ENCODE measurements at regions not wholly inside any gene's neighbourhood (a gene's known extent, or its start where the extent isn't known, plus 50 kb on each side); places are given as distances from the start of the nearest gene placed in this dataset.
"Not testable (repeated sequence)": the region's sequence is repeated elsewhere in the genome, so short reads cannot be mapped to it uniquely, and the experiment has no call there.

DNA sequence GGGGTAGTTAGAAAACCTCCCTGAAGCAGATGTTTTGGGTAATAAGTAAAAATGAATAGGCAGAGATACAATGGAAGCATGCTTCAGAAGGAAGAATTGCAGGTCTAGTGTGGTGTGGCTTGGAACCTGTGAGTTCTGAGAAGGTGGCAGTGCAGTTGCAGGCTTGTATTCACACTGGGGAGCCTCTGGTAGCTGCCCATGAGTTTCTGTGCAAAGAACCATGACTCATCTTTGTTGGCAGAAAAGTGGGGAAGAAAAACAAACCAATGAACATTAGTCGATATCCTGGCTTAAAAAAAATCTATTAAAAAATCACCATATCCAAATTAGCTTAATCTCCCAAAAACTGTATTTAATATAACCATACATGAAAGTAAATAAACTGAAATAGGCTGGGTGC lies 232.6 kb downstream of the FAT3 start:
- Histone ChIP-seq H3K4me3 (ENCODE audit: low read depth, low read length) (no peak overlapping the region), H3K36me3 (replicated peaks) (no peaks in the 10 kb centered on the region), H3K27ac (no peak overlapping the region), H3K27me3 (replicated peaks) (no peaks in the 10 kb centered on the region)
- in situ Hi-C loops (cut with HindIII; ENCODE audit: low pct_ligation_motif_present, low sequenced_read_pairs) = no loop called here
- TF ChIP-seq, protein P1, sequence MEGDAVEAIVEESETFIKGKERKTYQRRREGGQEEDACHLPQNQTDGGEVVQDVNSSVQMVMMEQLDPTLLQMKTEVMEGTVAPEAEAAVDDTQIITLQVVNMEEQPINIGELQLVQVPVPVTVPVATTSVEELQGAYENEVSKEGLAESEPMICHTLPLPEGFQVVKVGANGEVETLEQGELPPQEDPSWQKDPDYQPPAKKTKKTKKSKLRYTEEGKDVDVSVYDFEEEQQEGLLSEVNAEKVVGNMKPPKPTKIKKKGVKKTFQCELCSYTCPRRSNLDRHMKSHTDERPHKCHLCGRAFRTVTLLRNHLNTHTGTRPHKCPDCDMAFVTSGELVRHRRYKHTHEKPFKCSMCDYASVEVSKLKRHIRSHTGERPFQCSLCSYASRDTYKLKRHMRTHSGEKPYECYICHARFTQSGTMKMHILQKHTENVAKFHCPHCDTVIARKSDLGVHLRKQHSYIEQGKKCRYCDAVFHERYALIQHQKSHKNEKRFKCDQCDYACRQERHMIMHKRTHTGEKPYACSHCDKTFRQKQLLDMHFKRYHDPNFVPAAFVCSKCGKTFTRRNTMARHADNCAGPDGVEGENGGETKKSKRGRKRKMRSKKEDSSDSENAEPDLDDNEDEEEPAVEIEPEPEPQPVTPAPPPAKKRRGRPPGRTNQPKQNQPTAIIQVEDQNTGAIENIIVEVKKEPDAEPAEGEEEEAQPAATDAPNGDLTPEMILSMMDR (IDR thresholded peaks at IDR 0.05; ENCODE audit: low read depth, low read length, missing control alignments) = no peak
- peak; percentile 25 for DNase-seq

DNA sequence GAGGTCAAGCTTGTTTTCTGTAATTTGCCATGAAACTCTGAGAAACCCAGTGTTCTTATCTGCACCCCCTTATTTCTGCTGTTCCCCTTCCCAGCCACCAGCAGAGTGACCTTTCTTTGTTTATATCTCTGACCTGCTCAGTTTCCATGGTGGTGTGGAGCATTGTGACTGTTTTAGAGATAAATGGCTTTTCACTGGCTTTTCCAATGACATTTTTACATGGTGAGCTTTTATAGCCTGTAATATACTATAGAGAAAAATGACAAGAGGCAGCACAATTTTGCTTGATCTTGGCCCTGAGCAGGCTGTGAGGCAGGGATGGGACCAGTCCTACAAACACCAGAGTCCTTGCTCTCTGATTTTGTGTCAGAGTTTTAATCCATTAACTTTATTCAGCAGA lies 233.9 kb downstream of the FAT3 start:
- Histone ChIP-seq H3K27me3 (replicated peaks) (no peaks in the 10 kb centered on the region), H3K36me3 (replicated peaks) (no peaks in the 10 kb centered on the region), H3K27ac (no peak overlapping the region), H3K4me3 (ENCODE audit: low read depth, low read length) (no peak overlapping the region)
- in situ Hi-C loops (cut with HindIII; ENCODE audit: low pct_ligation_motif_present, low sequenced_read_pairs) = no loop called here
- no peak for DNase-seq
- TF ChIP-seq, protein P1 (IDR thresholded peaks at IDR 0.05; ENCODE audit: low read depth, low read length, missing control alignments) = no peak

DNA sequence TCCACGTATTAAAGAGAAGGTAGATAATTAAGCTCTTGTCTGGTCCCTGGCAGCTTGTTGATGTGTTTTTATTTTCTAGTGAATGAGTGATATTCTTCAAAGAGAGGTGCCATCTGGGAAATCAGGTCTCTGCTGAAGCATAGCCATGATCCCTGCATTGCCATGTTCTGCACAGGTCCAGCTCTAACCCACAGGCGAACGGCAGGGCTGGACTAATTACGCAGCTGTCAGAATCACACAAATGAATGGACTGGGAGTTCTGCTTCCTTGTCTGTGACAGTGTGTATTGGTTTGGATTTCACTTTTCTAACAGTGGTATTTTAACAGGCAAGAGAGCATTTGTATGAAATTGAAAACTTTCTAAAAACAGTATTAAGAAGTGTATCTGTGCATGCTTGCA lies 235.6 kb downstream of the FAT3 start:
- TF ChIP-seq, protein P1 (IDR thresholded peaks at IDR 0.05; ENCODE audit: low read depth, low read length, missing control alignments) = no peak
- H3K27me3 ChIP-seq (replicated peaks) = no peaks in the 10 kb centered on the region
- H3K27ac ChIP-seq = no peak overlapping the region
- in situ Hi-C loops (cut with HindIII; ENCODE audit: low pct_ligation_motif_present, low sequenced_read_pairs) = no loop called here
- H3K4me3 ChIP-seq (ENCODE audit: low read depth, low read length) = no peak overlapping the region
- no peak for DNase-seq
- H3K36me3 ChIP-seq (replicated peaks) = no peaks in the 10 kb centered on the region

DNA sequence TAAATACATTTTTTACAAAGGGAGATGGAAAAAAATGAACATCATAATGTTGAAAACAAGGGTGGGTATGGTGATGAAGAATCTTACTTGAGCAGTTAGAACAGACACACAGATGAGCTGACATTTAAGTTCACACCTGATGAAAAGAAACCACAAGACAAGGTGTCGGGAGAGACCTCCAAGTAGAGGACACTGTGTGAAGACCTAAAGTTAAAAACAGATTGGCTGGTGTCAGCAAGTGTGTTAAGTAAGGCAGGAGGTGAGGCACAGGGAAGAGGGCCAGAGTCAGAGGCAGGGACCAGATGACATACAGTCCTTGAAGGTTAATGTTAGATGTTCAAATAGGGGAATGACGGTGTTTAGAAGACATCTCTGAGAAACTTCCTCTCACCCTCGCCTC lies 236.8 kb downstream of the FAT3 start:
- H3K4me3 ChIP-seq (ENCODE audit: low read depth, low read length) = no peak overlapping the region
- no peak overlapping the region for H3K27ac ChIP-seq
- no peak for DNase-seq
- in situ Hi-C loops (cut with HindIII; ENCODE audit: low pct_ligation_motif_present, low sequenced_read_pairs) = no loop called here
- H3K36me3 ChIP-seq (replicated peaks) = no peaks in the 10 kb centered on the region
- TF ChIP-seq, protein P1 (IDR thresholded peaks at IDR 0.05; ENCODE audit: low read depth, low read length, missing control alignments) = no peak
- H3K27me3 ChIP-seq (replicated peaks) = no peaks in the 10 kb centered on the region

DNA sequence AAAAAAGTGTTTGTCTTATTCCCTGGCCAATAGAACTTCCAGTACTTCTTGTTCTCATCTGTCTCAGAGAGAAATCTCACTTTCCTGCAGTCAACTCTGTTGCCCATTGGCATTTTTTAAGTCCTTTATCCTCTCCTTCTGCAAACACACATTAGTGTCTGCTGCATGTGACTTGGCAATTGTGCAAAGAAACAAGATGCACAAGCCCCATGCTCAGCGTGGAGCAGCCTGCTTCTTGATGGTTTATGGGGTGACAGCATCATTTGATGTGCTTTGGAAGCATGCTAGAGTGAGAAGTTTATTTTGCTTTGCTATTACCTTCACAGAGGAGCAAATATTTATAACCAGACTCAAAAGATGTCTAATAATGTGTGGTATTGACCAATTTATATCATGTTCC lies 238.2 kb downstream of the FAT3 start:
- H3K27ac ChIP-seq = no peak overlapping the region
- no peak overlapping the region for H3K4me3 ChIP-seq (ENCODE audit: low read depth, low read length)
- H3K36me3 ChIP-seq (replicated peaks) = no peaks in the 10 kb centered on the region
- in situ Hi-C loops (cut with HindIII; ENCODE audit: low pct_ligation_motif_present, low sequenced_read_pairs) = no loop called here
- H3K27me3 ChIP-seq (replicated peaks) = no peaks in the 10 kb centered on the region
- no peak for DNase-seq
- TF ChIP-seq, protein P1 (IDR thresholded peaks at IDR 0.05; ENCODE audit: low read depth, low read length, missing control alignments) = no peak

DNA sequence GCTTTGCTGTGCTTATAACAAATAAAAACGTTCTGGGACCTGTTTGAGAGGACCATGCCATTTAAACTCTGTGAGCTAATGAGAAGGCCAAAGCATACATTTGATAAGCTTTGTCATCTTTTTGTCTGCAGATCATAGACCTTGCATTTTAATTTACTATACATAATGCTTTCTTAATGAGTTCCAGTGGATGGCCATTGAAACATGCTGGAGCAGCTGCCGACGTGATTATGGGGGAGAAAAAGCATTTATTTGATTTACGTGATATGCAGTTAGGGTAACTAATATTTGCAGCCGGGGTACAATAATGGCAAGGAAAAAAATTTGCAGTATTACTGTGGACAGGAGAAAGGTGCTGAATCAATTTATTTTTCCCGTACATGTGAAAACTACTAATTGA lies 240.2 kb downstream of the FAT3 start:
- Histone ChIP-seq H3K27me3 (replicated peaks) (no peaks in the 10 kb centered on the region), H3K27ac (no peak overlapping the region), H3K36me3 (replicated peaks) (no peaks in the 10 kb centered on the region), H3K4me3 (ENCODE audit: low read depth, low read length) (no peak overlapping the region)
- in situ Hi-C loops (cut with HindIII; ENCODE audit: low pct_ligation_motif_present, low sequenced_read_pairs) = no loop called here
- TF ChIP-seq, protein P1 (IDR thresholded peaks at IDR 0.05; ENCODE audit: low read depth, low read length, missing control alignments) = no peak
- no peak for DNase-seq

DNA sequence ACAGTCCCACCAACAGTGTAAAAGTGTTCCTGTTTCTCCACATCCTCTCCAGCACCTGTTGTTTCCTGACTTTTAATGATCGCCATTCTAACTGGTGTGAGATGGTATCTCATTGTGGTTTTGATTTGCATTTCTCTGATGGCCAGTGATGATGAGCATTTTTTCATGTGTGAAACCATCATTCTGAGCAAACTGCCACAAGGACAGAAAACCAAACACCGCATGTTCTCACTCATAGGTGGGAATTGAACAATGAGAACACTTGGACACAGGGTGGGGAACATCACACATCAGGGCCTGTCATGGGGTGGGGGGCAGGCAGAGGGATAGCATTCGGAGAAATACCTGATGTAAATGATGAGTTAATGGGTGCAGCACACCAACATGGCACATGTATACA lies 240.8 kb downstream of the FAT3 start:
- DNase-seq; H3K36me3 ChIP-seq (replicated peaks); H3K27me3 ChIP-seq (replicated peaks); in situ Hi-C loops (cut with HindIII; ENCODE audit: low pct_ligation_motif_present, low sequenced_read_pairs); H3K27ac ChIP-seq; H3K4me3 ChIP-seq (ENCODE audit: low read depth, low read length): not testable (repeated sequence)

Measured in brain microvascular endothelial cell (primary cell).